Ectodermal cell (in vitro differentiated cells): ENCODE measurements at regions not wholly inside any gene's neighbourhood (a gene's known extent, or its start where the extent isn't known, plus 50 kb on each side); places are given as distances from the start of the nearest gene placed in this dataset.
A peak's percentile ranks its signal among the peaks of the same experiment; 100 is the strongest.

Experiments
- H3K27ac ChIP-seq: 2 replicates; pipeline ENCODE4 v1.7.0; 2013; ENCODE audit warnings: mild to moderate bottlenecking, low read depth, low read length; ENCODE audit not compliant: insufficient read depth, poor library complexity, severe bottlenecking
- H3K27me3 ChIP-seq: 2 replicates; pipeline ENCODE4 v1.7.0; 2013; ENCODE audit warnings: mild to moderate bottlenecking, low read length; ENCODE audit not compliant: insufficient read depth, control insufficient read depth, poor library complexity, severe bottlenecking
- H3K36me3 ChIP-seq: one replicate; pipeline ENCODE4 v1.7.0; 2013; ENCODE audit warnings: low read length; ENCODE audit not compliant: control insufficient read depth, insufficient read depth
- H3K4me1 ChIP-seq: one replicate; pipeline ENCODE4 v1.7.0; 2013; ENCODE audit warnings: low read length; ENCODE audit not compliant: control insufficient read depth, insufficient read depth
- H3K4me3 ChIP-seq: 2 replicates; pipeline ENCODE4 v1.7.0; 2013; ENCODE audit warnings: low read depth, low read length, control low read depth; ENCODE audit not compliant: insufficient read depth
- H3K9me3 ChIP-seq: 2 replicates; pipeline ENCODE4 v1.7.0; 2013; ENCODE audit warnings: mild to moderate bottlenecking, low read length, moderate library complexity; ENCODE audit not compliant: control insufficient read depth
- WGBS, 2 experiments: methylation state at CpG; one replicate each; pipeline ENCODE4 v1.1.7; 2013; ENCODE audit warnings: missing lambda C conversion rate in 2 of 2; 5-methylcytosine and 5-hydroxymethylcytosine counted together

DNA sequence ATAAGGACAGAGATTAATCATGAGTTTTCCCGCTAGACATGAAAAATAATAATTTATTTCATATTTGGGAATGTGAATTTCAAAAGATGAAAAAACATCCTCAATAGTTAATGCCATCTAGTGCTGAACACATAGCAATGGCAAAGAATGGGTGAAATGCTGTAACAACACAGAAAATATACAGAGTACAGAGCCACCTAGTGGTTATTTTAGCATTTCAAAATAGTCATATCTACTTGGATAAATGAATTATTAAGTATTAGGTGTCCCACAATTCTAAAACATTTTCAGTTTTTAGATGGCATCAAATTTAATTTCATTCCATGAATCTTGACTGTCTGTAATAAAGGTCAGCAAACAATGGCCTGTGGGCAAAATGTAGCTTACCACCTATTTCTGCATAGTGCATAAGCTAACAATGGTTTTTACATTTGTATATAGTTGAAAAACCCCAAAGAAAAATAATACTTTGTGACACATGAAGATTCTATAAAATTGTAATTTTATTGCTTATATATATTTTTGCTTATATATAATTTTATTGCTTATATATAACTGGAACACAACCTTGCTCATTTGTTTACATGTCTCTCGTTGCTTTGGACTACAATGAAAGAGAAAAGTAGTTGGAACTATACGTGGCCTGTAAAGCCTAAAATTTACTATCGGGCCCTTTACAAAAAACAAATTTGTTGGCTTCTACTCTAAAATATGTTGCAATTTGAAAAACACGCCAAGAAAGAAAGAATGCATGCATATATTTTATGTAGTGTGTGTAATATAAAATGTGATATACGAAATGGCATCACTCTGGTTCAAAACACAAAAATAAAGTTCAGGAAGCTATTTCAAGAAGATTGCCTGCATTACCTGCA lies 99.1 kb upstream of the FAM47C start:
- 84 to 100% methylated on average over 1 to 6 of the region's 6 CpGs for WGBS, 2 experiments
- no peak overlapping the region for H3K27ac ChIP-seq
- no peaks in the 10 kb centered on the region for H3K36me3 ChIP-seq

DNA sequence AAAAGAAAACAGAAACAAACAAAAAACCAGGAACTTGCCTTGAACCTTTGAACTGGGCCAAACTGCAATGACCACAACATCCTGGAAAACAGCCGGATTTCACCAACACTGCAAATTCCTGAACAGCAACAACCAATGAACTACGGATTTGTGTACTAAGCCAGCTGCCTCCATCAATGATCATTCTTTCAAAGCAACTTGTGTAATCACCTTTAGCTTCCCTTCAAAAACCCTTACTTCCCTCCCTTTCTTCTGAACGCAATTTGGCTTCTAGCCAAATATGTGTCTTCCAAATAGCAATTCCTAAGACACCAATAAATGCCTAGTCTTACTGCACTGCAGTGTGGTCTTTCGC lies 98.5 kb upstream of the FAM47C start:
- H3K27ac ChIP-seq: no peak overlapping the region
- H3K9me3 ChIP-seq: no peaks in the 10 kb centered on the region
- WGBS, 2 experiments: 77 to 92% methylated on average over 3 of the region's 4 CpGs
- no peaks in the 10 kb centered on the region for H3K36me3 ChIP-seq
- no peak overlapping the region for H3K4me3 ChIP-seq
- H3K4me1 ChIP-seq: no peaks in the 10 kb centered on the region
- no peaks in the 10 kb centered on the region for H3K27me3 ChIP-seq

More for the DNA sequence above, 99.1 kb upstream of the FAM47C start:
- Histone ChIP-seq H3K27me3 (no peaks in the 10 kb centered on the region), H3K9me3 (no peaks in the 10 kb centered on the region), H3K4me1 (no peaks in the 10 kb centered on the region), H3K4me3 (no peak overlapping the region)

DNA sequence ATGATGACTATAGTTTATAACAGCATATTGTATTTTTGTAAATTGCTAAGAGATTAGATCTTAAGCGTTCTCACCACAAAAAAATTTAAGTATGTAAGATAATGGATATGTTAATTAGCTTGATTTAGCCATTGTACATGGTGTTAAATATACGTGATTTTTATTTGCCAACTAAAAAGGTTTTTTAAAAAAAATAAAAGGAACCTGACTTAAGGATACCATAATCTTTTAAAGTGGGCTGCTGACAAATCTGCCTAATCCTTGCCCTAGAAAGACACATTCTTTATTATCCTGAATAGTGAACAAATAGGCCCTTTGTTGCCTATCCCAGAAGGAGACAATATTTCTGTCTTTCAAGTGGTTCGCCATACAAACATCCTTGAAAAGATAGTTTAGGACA lies 94.6 kb upstream of the FAM47C start:
- no peaks in the 10 kb centered on the region for H3K27me3 ChIP-seq
- H3K27ac ChIP-seq: no peak overlapping the region
- H3K4me1 ChIP-seq: no peaks in the 10 kb centered on the region
- H3K36me3 ChIP-seq: no peaks in the 10 kb centered on the region
- 96% methylated on average over 3 of the region's 3 CpGs; no CpG with 5 or more reads in 1 of the 2 experiments for WGBS, 2 experiments
- H3K4me3 ChIP-seq: no peak overlapping the region
- no peaks in the 10 kb centered on the region for H3K9me3 ChIP-seq

DNA sequence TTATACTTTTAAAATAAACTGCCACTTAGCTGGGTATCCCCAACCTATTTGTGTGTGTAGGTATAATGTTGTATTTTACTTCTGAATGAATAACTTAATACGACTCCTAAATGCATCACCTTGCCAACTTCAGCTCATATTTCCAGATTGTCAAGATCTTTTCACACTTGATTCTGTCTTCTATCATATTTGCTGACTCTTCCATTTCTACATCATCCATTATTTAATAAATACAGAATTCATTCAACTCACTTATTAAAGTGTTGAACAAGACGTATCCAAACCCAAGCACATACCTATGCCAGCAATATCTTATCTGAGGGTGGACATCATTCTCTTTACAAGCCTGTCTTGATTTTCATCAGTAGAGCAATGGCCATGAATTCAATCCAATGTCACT lies 91.2 kb upstream of the FAM47C start:
- H3K4me3 ChIP-seq: no peak overlapping the region
- H3K27me3 ChIP-seq: no peaks in the 10 kb centered on the region
- 83 to 88% methylated on average over 2 of the region's 2 CpGs for WGBS, 2 experiments
- H3K27ac ChIP-seq: no peak overlapping the region
- H3K4me1 ChIP-seq: no peaks in the 10 kb centered on the region
- H3K9me3 ChIP-seq: no peaks in the 10 kb centered on the region
- H3K36me3 ChIP-seq: no peaks in the 10 kb centered on the region

DNA sequence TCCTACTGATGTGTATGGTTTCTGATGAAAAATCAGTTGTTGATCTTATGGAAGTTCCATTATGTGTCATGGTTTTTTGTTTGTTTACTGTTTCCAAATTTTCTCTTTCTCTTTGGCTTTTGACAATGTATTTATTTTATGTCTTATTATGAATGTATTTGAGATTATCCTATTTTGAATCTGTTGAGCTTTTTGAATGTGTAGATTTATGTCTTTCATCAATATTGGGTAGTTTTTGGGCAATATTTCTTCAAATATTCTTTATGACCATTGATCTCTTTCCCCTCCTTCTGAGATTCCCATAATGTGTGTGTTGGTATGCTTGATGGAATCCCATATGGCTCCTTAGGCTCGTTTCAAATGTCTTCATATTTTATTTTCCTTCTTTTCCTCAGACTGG lies 80.5 kb upstream of the FAM47C start:
- H3K4me1 ChIP-seq: no peaks in the 10 kb centered on the region
- no peak overlapping the region for H3K27ac ChIP-seq
- H3K4me3 ChIP-seq: no peak overlapping the region
- H3K27me3 ChIP-seq: no peaks in the 10 kb centered on the region
- WGBS, 2 experiments: 88 to 100% methylated on average over 1 of the region's 1 CpG
- H3K36me3 ChIP-seq: no peaks in the 10 kb centered on the region
- no peaks in the 10 kb centered on the region for H3K9me3 ChIP-seq

DNA sequence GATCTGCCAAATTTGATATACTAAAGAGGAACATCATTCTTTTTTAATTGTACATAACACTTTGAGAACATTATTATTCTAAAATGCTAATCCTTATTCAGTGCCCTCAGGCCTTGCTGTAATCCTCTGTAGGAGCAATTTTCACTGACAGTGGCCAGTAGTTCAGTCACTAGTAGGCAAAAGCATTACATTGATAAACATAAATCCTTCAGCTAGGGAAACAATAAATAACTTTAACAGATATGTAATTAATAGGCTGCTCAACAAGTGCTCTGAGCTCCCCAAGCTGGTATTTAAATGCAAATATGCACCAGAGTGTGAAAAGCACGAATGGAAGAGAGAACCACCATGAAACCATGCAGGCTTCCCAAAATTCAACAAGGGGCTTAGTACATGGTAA lies 77.7 kb upstream of the FAM47C start:
- Histone ChIP-seq H3K9me3 (no peaks in the 10 kb centered on the region), H3K27me3 (no peaks in the 10 kb centered on the region), H3K4me3 (no peak overlapping the region), H3K27ac (no peak overlapping the region), H3K4me1 (no peaks in the 10 kb centered on the region), H3K36me3 (no peaks in the 10 kb centered on the region)
- 25 to 53% methylated on average over 1 of the region's 1 CpG for WGBS, 2 experiments

DNA sequence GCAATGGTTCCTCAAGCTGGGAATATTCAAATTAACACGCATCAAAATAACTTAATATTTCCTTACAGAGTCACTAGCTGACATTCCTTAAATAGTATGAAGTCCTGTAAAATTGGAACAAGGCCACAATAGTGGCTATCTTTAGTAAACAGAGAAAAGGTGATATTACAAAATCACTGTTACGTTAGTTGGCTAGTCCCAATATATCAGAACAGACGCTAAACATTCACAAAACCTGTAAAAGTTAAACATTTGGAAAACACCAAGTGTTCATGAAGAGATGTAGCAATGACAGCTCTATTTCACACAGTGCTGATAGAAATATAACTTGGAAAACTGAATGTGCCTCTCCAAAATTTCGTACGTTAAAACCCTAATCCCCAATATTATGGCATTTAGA lies 61.0 kb upstream of the FAM47C start:
- 84% methylated on average over 5 of the region's 5 CpGs; no CpG with 5 or more reads in 1 of the 2 experiments for WGBS, 2 experiments
- Histone ChIP-seq H3K27me3 (no peaks in the 10 kb centered on the region), H3K9me3 (no peaks in the 10 kb centered on the region), H3K36me3 (no peaks in the 10 kb centered on the region), H3K4me1 (no peaks in the 10 kb centered on the region), H3K4me3 (no peak overlapping the region), H3K27ac (no peak overlapping the region)

DNA sequence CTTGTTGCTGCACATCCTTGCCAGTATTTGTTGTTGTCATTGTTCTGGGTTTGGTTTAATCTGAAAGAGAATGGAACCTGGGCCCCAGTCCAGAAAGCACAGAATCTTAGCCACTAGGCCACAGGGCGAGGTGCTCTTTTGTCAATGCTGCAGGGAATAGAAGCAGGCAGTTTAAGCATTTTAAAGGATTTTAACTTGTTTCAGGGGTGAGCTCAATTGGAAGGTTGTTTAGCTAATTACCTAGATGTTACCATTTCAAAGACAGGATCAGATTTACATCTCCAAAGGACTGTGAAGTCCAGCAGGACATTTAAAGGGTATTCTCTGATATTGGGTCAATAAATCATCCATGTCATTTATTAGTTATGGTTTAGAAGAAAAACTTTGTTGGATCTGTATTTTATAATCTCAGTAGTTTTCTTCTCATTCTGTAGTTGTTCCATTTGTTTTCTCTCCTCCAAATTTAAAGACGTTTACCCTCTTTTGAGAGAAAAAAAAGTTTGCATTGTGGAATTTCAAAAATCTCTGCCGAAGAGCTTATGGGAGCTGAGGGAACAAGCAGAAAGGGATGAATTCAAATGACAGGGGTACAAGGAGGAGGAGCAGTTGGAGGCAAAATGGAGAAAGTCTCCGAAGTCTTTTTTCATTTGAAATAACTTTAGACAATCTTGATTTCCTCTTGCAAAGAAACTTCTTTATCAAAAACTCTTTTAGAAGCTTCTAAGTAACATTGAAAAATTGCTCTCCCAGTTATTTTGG lies 57.5 kb upstream of the FAM47C start:
- H3K36me3 ChIP-seq: no peaks in the 10 kb centered on the region
- 2 to 16% methylated on average over 2 to 4 of the region's 4 CpGs for WGBS, 2 experiments
- no peak overlapping the region for H3K4me3 ChIP-seq

DNA sequence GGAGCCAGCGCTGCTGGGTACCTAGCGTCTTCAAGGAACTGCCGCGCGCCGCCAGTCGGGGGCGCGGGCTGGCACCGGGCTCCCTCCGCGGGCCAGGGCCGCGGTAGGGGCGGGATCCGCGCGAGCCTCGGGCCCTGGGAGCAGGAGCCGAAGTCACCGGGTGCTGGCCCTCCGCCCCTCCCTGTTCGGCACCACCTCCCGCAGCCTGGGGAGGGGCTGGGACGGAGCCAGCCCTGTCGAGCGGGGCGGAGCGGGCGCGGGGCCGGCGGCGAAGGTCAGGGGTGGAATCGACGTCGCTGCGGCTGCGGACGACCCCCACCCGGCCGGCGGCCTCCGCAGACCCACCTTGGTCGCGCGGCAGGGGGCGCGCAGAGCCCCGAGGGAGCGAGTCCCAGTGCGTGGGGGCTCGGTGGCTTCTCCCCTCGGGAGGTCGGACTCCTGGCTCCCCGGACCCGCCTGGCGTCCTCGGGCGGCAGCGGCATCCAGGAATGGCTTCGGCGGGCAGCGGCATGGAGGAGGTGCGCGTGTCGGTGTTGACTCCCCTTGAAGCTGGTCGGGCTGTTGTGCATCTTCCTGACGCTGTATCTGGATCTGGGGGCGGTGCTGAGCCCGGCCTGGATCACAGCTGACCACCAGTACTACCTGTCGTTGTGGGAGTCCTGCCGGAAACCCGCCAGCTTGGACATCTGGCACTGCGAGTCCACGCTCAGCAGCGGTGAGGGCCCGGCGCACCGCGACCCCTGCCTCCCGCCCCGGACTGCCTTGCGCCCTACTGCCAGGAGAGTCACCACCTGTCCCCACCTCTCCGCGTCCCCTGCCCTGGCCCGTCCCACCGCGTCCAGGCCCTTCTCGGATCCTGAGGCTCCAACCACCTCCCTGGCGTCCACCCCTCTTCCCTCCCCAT lies 50.5 kb upstream of the FAM47C start:
- 0% methylated on average over 91 of the region's 91 CpGs for WGBS, 2 experiments
- Histone ChIP-seq H3K9me3 (no peaks in the 10 kb centered on the region), H3K4me3 (peak overlapping the region; percentile 41)

More for the DNA sequence above, 57.5 kb upstream of the FAM47C start:
- no peak overlapping the region for H3K27ac ChIP-seq
- no peaks in the 10 kb centered on the region for H3K4me1 ChIP-seq
- H3K9me3 ChIP-seq: no peaks in the 10 kb centered on the region
- H3K27me3 ChIP-seq: no peaks in the 10 kb centered on the region

More for the DNA sequence above, 50.5 kb upstream of the FAM47C start:
- H3K4me1 ChIP-seq: no peaks in the 10 kb centered on the region
- H3K27me3 ChIP-seq: peaks cover 21% of the 10 kb centered on the region
- no peaks in the 10 kb centered on the region for H3K36me3 ChIP-seq
- no peak overlapping the region for H3K27ac ChIP-seq
